A549 (cell line): ENCODE measurements at regions not wholly inside any gene's neighbourhood (a gene's known extent, or its start where the extent isn't known, plus 50 kb on each side); places are given as distances from the start of the nearest gene placed in this dataset.

Source experiments
- EP300 ChIP-seq, 2 experiments: fragments of >200 bp; sonication (Bioruptor Twin); formaldehyde crosslinking; IDR thresholded peaks; 2 replicates in 1 of 2; 3 replicates in 1 of 2; pipeline ENCODE4 v1.6.1; 2016 to 2017
- POLR2A ChIP-seq: IDR thresholded peaks from 2 replicates; pipeline ENCODE4 v1.6.1; 2012; ENCODE audit warnings: mild to moderate bottlenecking, low read length

DNA sequence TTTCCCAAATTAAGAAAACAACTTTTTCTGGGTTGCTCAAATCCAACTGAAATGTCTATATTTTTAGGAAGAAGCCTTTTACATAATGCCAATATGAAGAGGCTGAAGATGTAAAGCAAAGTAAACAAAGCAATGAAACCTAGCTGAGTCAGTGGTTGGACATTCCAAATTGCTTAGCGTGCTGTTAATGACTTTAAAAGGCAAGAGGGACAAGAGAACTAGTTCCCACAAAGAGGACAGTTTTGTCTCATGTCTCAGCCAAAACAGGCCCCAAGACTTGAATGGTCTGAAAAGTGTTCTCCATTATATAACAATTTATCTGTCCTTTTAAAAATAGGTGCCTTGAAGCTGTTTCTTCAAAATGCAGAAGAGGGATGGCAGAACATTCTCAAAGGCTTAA is 407.0 kb downstream of the ENC1 start:
- TF ChIP-seq EP300 (IDR thresholded peaks at IDR 0.05) (no peak), POLR2A (no peak)
